PC-9 (cell line): ENCODE measurements at regions not wholly inside any gene's neighbourhood (a gene's known extent, or its start where the extent isn't known, plus 50 kb on each side); places are given as distances from the start of the nearest gene placed in this dataset.

Source experiments
- BruUV-seq: library from RNA; stranded (reverse); fragments of 400-500 nt; replicated peaks from 2 replicates; lab custom pipeline; 2021; lab: Mats Ljungman, UMichigan
- CTCF ChIA-PET: fragments of 300-600 bp; sonication (Branson Sonifier 250); formaldehyde crosslinking; loops from one replicate; lab custom pipeline; 2022; ENCODE audit warnings: antibody characterized with exemption; lab: Charles Lee
- POLR2A ChIA-PET: fragments of 300-600 bp; sonication (Branson Sonifier 250); formaldehyde crosslinking; loops from one replicate; lab custom pipeline; 2022; ENCODE audit warnings: antibody characterized with exemption; ENCODE audit not compliant: unreplicated experiment; lab: Charles Lee
- DNase-seq, 2 experiments: peaks; one replicate each; pipeline versions ENCODE4 v3.0.0 to v3.0.0-alpha.2; 2015 to 2022; ENCODE audit warnings: mixed read lengths in 1 of 2
- H2AFZ ChIP-seq: fragments of 200-600 bp; sonication (generic); 2 replicates; pipeline ENCODE4 v1.8.1; 2017; ENCODE audit warnings: antibody characterized with exemption
- H3F3A ChIP-seq: fragments of 200-600 bp; sonication (generic); 2 replicates; pipeline ENCODE4 v1.8.1; 2017; ENCODE audit warnings: antibody characterized with exemption, mild to moderate bottlenecking, low read depth; ENCODE audit not compliant: insufficient read depth
- H3K27ac ChIP-seq: fragments of 200-600 bp; sonication (generic); 2 replicates; pipeline ENCODE4 v1.6.1; 2016; ENCODE audit warnings: mixed run types
- H3K27me3 ChIP-seq: fragments of 200-600 bp; sonication (generic); 2 replicates; pipeline ENCODE4 v1.6.1; 2016; ENCODE audit warnings: low read depth, mixed run types; ENCODE audit not compliant: insufficient read depth
- H3K36me3 ChIP-seq: fragments of 200-600 bp; sonication (generic); 2 replicates; pipeline ENCODE4 v1.6.1; 2016; ENCODE audit warnings: low read depth, mixed run types
- H3K4me1 ChIP-seq: fragments of 200-600 bp; sonication (generic); replicated peaks from 2 replicates; pipeline ENCODE4 v1.6.1; 2016; ENCODE audit warnings: mixed run types; ENCODE audit not compliant: insufficient read depth
- H3K4me2 ChIP-seq: fragments of 200-600 bp; sonication (generic); 2 replicates; pipeline ENCODE4 v1.6.1; 2017; ENCODE audit warnings: mixed run types
- H3K4me3 ChIP-seq: fragments of 200-600 bp; sonication (generic); 2 replicates; pipeline ENCODE4 v1.6.1; 2016; ENCODE audit warnings: mixed run types
- H3K79me2 ChIP-seq: fragments of 200-600 bp; sonication (generic); 2 replicates; pipeline ENCODE4 v1.6.1; 2017; ENCODE audit warnings: low read depth, mixed run types
- H3K9me2 ChIP-seq: fragments of 200-600 bp; sonication (generic); 2 replicates; pipeline ENCODE4 v1.8.1; 2017; ENCODE audit warnings: mild to moderate bottlenecking; ENCODE audit not compliant: insufficient read depth
- H3K9me3 ChIP-seq: fragments of 200-600 bp; sonication (generic); 2 replicates; pipeline ENCODE4 v1.8.1; 2016; ENCODE audit warnings: low read depth; ENCODE audit not compliant: insufficient read depth
- H4K20me1 ChIP-seq: fragments of 200-600 bp; sonication (generic); 2 replicates; pipeline ENCODE4 v1.8.1; 2017; ENCODE audit not compliant: insufficient read depth
- CTCF ChIP-seq: fragments of 200-600 bp; sonication (generic); conservative IDR thresholded peaks from 2 replicates; pipeline ENCODE4 v1.6.1; 2017; ENCODE audit warnings: mixed run types, antibody characterized with exemption, mild to moderate bottlenecking, moderate library complexity
- EZH2 ChIP-seq: fragments of 200-600 bp; sonication (generic); IDR thresholded peaks from 2 replicates; pipeline ENCODE4 v1.8.0; 2017; ENCODE audit warnings: antibody characterized with exemption, low read depth
- intact Hi-C: fragments of 100-400 bp; cut with micrococcal nuclease; formaldehyde crosslinking; loops from one replicate; pipeline ENCODE4 v1.10.0; 2022; ENCODE audit not compliant: unreplicated experiment

- H3K79me2 ChIP-seq: no peaks in the 10 kb centered on the region
- H3K9me2 ChIP-seq: no peaks in the 10 kb centered on the region
- TF ChIP-seq EZH2 (no peak), CTCF (no peak)
- ChIA-PET CTCF (no interaction called here), POLR2A (no interaction called here)
- H4K20me1 ChIP-seq: no peaks in the 10 kb centered on the region
- no peaks in the 10 kb centered on the region for H3K9me3 ChIP-seq
- H2AFZ ChIP-seq: no peak overlapping the region
- H3F3A ChIP-seq: no peaks in the 10 kb centered on the region
- H3K4me2 ChIP-seq: no peak overlapping the region
- DNase-seq: no peak
- intact Hi-C loops: no loop called here
- no peaks in the 10 kb centered on the region for H3K4me1 ChIP-seq
- H3K4me3 ChIP-seq: no peak overlapping the region
- H3K27ac ChIP-seq: no peak overlapping the region
- no peaks in the 10 kb centered on the region for H3K27me3 ChIP-seq
- BruUV-seq: no TSS peak
- no peaks in the 10 kb centered on the region for H3K36me3 ChIP-seq
These were observed 163.8 kb upstream of the TAB2 start for GRCh38 chr6:149153693-149154092.

GRCh38 chr6:149154261-149154821, 163.2 kb upstream of the TAB2 start:
- Histone ChIP-seq H3K4me3 (no peak overlapping the region), H3K27me3 (no peaks in the 10 kb centered on the region), H2AFZ (no peak overlapping the region), H3K27ac (no peak overlapping the region), H3K79me2 (no peaks in the 10 kb centered on the region), H3K9me2 (no peaks in the 10 kb centered on the region), H3K9me3 (no peaks in the 10 kb centered on the region), H3K4me2 (no peak overlapping the region), H3F3A (no peaks in the 10 kb centered on the region), H3K36me3 (no peaks in the 10 kb centered on the region), H3K4me1 (no peaks in the 10 kb centered on the region), H4K20me1 (no peaks in the 10 kb centered on the region)
- no TSS peak for BruUV-seq
- intact Hi-C loops: no loop called here
- ChIA-PET POLR2A (no interaction called here), CTCF (no interaction called here)
- no peak for TF ChIP-seq CTCF
- no peak for TF ChIP-seq EZH2
- no peak for DNase-seq

- H2AFZ ChIP-seq: no peak overlapping the region
- H3K27me3 ChIP-seq: no peaks in the 10 kb centered on the region
- intact Hi-C loops: no loop called here
- no peaks in the 10 kb centered on the region for H3K9me3 ChIP-seq
- H3K4me1 ChIP-seq: peaks cover 19% of the 10 kb centered on the region
- no peak overlapping the region for H3K4me3 ChIP-seq
- H4K20me1 ChIP-seq: no peaks in the 10 kb centered on the region
- no peak for DNase-seq
- H3K79me2 ChIP-seq: no peaks in the 10 kb centered on the region
- H3K4me2 ChIP-seq: no peak overlapping the region
- no peak for TF ChIP-seq CTCF
- TF ChIP-seq EZH2: no peak
- CTCF ChIA-PET: no interaction called here
- H3K36me3 ChIP-seq: no peaks in the 10 kb centered on the region
- no peak overlapping the region for H3K27ac ChIP-seq
- no TSS peak for BruUV-seq
- H3F3A ChIP-seq: peaks cover 14% of the 10 kb centered on the region
- H3K9me2 ChIP-seq: no peaks in the 10 kb centered on the region
- POLR2A ChIA-PET: no interaction called here
These were observed 160.4 kb upstream of the TAB2 start for GRCh38 chr6:149157126-149157525.
